ENCODE measurements at regions not wholly inside any gene's neighbourhood (a gene's known extent, or its start where the extent isn't known, plus 50 kb on each side); places are given as distances from the start of the nearest gene placed in this dataset.

DNA sequence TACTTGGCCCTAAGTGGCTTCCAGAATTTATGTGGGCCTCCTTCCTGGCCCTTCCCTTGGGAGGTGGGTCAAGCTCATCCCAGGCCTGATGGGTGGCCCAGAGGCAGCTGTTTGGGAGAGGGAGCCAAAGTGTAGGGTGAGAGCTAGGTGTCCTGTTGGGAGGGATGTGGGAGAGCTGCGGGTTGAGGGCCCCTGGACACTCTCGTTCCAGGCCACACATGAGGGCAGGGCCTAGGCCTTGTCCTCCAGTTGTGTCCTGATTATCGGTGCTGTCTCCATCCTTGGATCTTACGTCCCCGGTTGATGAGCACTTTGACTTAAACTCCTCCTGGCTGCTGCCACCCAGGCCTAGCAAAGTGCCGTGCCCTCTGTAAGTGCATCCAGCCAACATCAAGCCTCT lies 177.5 kb upstream of the VASH1 start:
- Histone ChIP-seq H3K9me3 (no peaks in the 10 kb centered on the region), H3K4me3 (no peak overlapping the region), H3K4me1 (no peaks in the 10 kb centered on the region), H3K27ac (peak overlapping the region in 3 of 4 donors; percentile 43 to 76 (median 68)), H3K36me3 (no peaks in the 10 kb centered on the region), H3K27me3 (no peaks in the 10 kb centered on the region)
- TF ChIP-seq, protein P1, sequence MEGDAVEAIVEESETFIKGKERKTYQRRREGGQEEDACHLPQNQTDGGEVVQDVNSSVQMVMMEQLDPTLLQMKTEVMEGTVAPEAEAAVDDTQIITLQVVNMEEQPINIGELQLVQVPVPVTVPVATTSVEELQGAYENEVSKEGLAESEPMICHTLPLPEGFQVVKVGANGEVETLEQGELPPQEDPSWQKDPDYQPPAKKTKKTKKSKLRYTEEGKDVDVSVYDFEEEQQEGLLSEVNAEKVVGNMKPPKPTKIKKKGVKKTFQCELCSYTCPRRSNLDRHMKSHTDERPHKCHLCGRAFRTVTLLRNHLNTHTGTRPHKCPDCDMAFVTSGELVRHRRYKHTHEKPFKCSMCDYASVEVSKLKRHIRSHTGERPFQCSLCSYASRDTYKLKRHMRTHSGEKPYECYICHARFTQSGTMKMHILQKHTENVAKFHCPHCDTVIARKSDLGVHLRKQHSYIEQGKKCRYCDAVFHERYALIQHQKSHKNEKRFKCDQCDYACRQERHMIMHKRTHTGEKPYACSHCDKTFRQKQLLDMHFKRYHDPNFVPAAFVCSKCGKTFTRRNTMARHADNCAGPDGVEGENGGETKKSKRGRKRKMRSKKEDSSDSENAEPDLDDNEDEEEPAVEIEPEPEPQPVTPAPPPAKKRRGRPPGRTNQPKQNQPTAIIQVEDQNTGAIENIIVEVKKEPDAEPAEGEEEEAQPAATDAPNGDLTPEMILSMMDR (IDR thresholded peaks at IDR 0.05): no peak
- ATAC-seq: peak in 1 of 4 donors; percentile 13
- DNase-seq: no peak
- FAIRE-seq: no peak
- intact Hi-C loops (cut with DNase I): no loop called here
- WGBS, 2 donors: 77 to 78% methylated on average over 6 of the region's 6 CpGs

DNA sequence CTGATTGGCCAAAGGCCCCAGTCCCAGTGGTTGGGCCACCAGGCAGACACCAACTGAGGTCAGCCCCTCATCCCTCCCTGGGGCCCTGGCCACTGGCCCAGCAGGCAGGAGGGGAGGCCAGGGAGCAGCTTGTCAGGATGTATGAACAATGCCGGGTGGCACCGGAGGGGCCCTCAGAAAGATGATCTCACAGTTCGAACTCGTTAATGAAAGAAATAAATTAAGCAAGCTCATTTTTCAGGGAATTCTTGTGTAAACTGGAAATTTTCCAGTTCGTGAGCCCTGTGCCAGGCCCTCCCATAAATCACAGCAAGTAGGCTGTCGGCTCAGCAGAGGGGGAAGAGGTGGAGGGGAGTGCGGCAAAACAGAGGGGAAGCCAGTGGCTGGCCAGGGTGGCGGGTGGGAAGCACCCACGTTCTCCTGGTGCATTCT lies 177.0 kb upstream of the VASH1 start:
- Histone ChIP-seq H3K4me1 (no peaks in the 10 kb centered on the region), H3K27ac (peak overlapping the region in 3 of 4 donors; percentile 43 to 76 (median 68)), H3K36me3 (no peaks in the 10 kb centered on the region), H3K9me3 (no peaks in the 10 kb centered on the region), H3K27me3 (no peaks in the 10 kb centered on the region), H3K4me3 (no peak overlapping the region)
- 44 to 47% methylated on average over 9 of the region's 9 CpGs for WGBS, 2 donors
- ATAC-seq (peak; percentile 89 to 94 (median 91)), DNase-seq (peak; percentile 31 to 84 (median 70)), FAIRE-seq (no peak)
- intact Hi-C loops (cut with DNase I): no loop called here
- TF ChIP-seq, protein P1 (IDR thresholded peaks at IDR 0.05): no peak

DNA sequence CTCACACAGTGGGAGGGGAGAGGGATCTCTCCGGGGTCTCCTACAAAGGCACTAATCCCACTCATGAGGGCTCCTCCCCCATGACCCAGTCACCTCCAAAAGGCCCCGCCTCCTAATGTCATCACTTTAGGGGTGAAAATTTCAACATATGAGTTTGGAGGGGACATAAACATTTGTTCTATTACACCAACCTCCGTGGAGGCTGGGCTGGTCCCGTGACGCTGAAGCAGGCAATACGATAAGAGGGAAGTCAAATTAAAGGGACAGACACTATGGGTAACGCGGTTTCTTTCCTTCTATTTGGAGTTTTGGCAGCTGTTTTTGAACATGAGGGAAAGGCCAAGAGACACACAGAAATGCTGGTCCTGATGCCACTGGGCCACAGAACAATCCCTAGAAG lies 175.7 kb upstream of the VASH1 start:
- no peaks in the 10 kb centered on the region for H3K9me3 ChIP-seq
- H3K27ac ChIP-seq: peak overlapping the region in 2 of 4 donors; percentile 11 to 55
- no peaks in the 10 kb centered on the region for H3K27me3 ChIP-seq
- no peak for DNase-seq
- no peaks in the 10 kb centered on the region for H3K4me1 ChIP-seq
- peak in 2 of 4 donors; percentile 23 to 28 for ATAC-seq
- 35 to 36% methylated on average over 8 of the region's 8 CpGs for WGBS, 2 donors
- intact Hi-C loops (cut with DNase I): no loop called here
- no peak overlapping the region for H3K4me3 ChIP-seq
- FAIRE-seq: no peak
- TF ChIP-seq, protein P1 (IDR thresholded peaks at IDR 0.05): no peak
- H3K36me3 ChIP-seq: no peaks in the 10 kb centered on the region

DNA sequence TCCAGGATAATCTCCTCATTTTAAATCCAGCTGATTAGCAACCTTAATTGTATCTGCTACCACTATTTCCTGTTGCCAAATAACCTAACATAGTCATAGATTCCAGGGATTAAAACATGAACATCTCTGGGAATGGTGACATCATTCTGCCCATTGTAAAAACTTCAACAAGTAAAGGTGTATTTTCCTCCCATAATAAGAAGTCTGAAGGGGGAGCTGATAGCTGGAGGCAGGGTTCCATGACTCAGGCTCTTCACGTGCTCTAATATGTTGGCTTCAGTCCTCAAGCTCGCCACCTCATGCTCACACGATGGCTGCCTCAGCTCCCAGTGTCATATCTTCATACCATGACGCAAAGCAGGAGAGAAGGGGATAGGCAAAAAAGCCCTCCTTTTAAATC lies 172.0 kb upstream of the VASH1 start:
- Histone ChIP-seq H3K4me1 (no peaks in the 10 kb centered on the region), H3K4me3 (no peak overlapping the region), H3K9me3 (no peaks in the 10 kb centered on the region), H3K27me3 (no peaks in the 10 kb centered on the region), H3K27ac (no peak overlapping the region), H3K36me3 (no peaks in the 10 kb centered on the region)
- intact Hi-C loops (cut with DNase I): no loop called here
- ATAC-seq: no peak
- no peak for DNase-seq
- 89 to 96% methylated on average over 4 of the region's 4 CpGs for WGBS, 2 donors
- TF ChIP-seq, protein P1 (IDR thresholded peaks at IDR 0.05): no peak
- FAIRE-seq: no peak

DNA sequence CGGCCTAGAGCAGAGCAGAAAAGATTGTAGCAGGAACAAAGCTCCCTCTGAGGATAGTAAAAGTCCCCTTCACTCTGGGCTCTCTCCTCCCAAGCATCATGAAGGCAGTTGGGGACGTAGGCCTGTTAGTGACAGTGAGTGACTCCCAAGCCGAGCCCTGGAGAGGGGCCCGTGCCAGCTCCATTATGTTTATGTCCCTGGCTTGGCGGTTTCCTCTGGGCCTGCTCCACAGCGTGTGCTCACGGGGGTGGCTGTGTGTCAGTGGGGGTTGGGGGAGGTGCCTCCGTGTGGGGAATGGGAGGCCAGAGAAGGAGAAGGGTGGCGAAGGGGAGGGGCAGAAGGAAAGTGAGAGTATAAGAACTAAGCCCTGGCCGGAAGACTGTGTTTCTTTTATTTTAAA lies 170.0 kb upstream of the VASH1 start:
- TF ChIP-seq, protein P1 (IDR thresholded peaks at IDR 0.05): no peak
- no peaks in the 10 kb centered on the region for H3K27me3 ChIP-seq
- no peaks in the 10 kb centered on the region for H3K4me1 ChIP-seq
- H3K4me3 ChIP-seq: no peak overlapping the region
- no peak for FAIRE-seq
- no peak for DNase-seq
- H3K27ac ChIP-seq: no peak overlapping the region
- intact Hi-C loops (cut with DNase I): no loop called here
- no peaks in the 10 kb centered on the region for H3K36me3 ChIP-seq
- WGBS, 2 donors: 36% methylated on average over 10 of the region's 10 CpGs
- no peaks in the 10 kb centered on the region for H3K9me3 ChIP-seq
- peak in 1 of 4 donors; percentile 17 for ATAC-seq
